Heart left ventricle (tissue), 13 donors: ENCODE measurements at regions not wholly inside any gene's neighbourhood (a gene's known extent, or its start where the extent isn't known, plus 50 kb on each side); places are given as distances from the start of the nearest gene placed in this dataset.
"Not testable (repeated sequence)": the region's sequence is repeated elsewhere in the genome, so short reads cannot be mapped to it uniquely, and the experiment has no call there.

Source experiments
- CTCF ChIP-seq, 12 donors: fragments of 200-600 bp; sonication (generic) in 4 of 12; IDR thresholded peaks; one replicate each; pipeline versions ENCODE4 v1.5.0 to v1.8.0; 2018 to 2022; ENCODE audit warnings: antibody characterized with exemption in 12 of 12, mild to moderate bottlenecking in 5 of 12
- POLR2A ChIP-seq, 2 donors: fragments of 450-650 bp; IDR thresholded peaks; one replicate each; pipeline ENCODE4 v1.6.1; 2017; ENCODE audit warnings: antibody characterized with exemption in 2 of 2, mild to moderate bottlenecking in 2 of 2, moderate library complexity in 2 of 2
- donor health status: ischemic (EF 13 %, LVEDD 7.1; RV severe dilation, severe dysfunction).
- donor health status: DM: no; HTN: yes; CAD: no.
- donor health status: DM: no; HTN: no; CAD: no.
- donor health status: ischemic (EF 25% LVEDD 6.9; RV normal size, moderate dysfunction).
- donor health status: ischemic (EF 25% LVEDD 5.7; RV mildly dilated, moderate dysfunction).
- donor health status: ischemic (EF 35%, LVEDD 5.7; RV mildly dilated, moderate dysfunction).
- donor health status: nonischemic (EF 11% LVEDD 7.7; RV severe dilation, severe dysfunction).
- donor health status: DM: yes; HTN: yes; CAD: no.
- donor health status: PGD.
- donor health status: ischemic (EF 29% LVEDD 5.4; RV normal size, mild dysfunction).
- donor health status: nonischemic (EF 23%, LVEDD 6.1; RV moderate dilation, normal function).

GRCh38 chr2:208773074-208773473 is 366.5 kb downstream of the PTH2R start:
- not testable (repeated sequence) for TF ChIP-seq CTCF, POLR2A (IDR thresholded peaks at IDR 0.05)
